ENCODE measurements at regions not wholly inside any gene's neighbourhood (a gene's known extent, or its start where the extent isn't known, plus 50 kb on each side); places are given as distances from the start of the nearest gene placed in this dataset.
"Not testable (repeated sequence)": the region's sequence is repeated elsewhere in the genome, so short reads cannot be mapped to it uniquely, and the experiment has no call there.

- H4K5ac ChIP-seq (ENCODE audit: low read length): no peak overlapping the region
- H3K79me1 ChIP-seq (ENCODE audit: low read length): no peaks in the 10 kb centered on the region
- no peaks in the 10 kb centered on the region for H3K36me3 ChIP-seq (ENCODE audit: control insufficient read depth, insufficient read depth, low read length)
- no peak overlapping the region for H3K4me3 ChIP-seq (ENCODE audit: low read length)
- no peak overlapping the region for H3K9ac ChIP-seq (ENCODE audit: low read length)
- no peak overlapping the region for H3K27ac ChIP-seq (ENCODE audit: low read depth, low read length)
- no peaks in the 10 kb centered on the region for H3K27me3 ChIP-seq (ENCODE audit: insufficient read depth, low read length, poor library complexity)
- no peak overlapping the region for H3K23ac ChIP-seq (ENCODE audit: low read length)
- DNase-seq: no peak
- H3K4ac ChIP-seq (ENCODE audit: low read depth, low read length): no peak overlapping the region
- H3K4me2 ChIP-seq (ENCODE audit: low read length): no peak overlapping the region
- no peak overlapping the region for H3K18ac ChIP-seq (ENCODE audit: low read length)
- H2BK15ac ChIP-seq (replicated peaks; ENCODE audit: low read depth): no peak overlapping the region
- H3K4me1 ChIP-seq (ENCODE audit: control insufficient read depth, low read depth, low read length): no peaks in the 10 kb centered on the region
- H3K79me2 ChIP-seq (ENCODE audit: control insufficient read depth, insufficient read depth, low read length): no peaks in the 10 kb centered on the region
- H4K8ac ChIP-seq (ENCODE audit: low read depth, low read length): no peak overlapping the region
- no peak overlapping the region for H2BK5ac ChIP-seq (ENCODE audit: low read length)
- no CpG with 5 or more reads among the region's 5 CpGs for WGBS (ENCODE audit: extremely low coverage, insufficient coverage, low lambda C conversion rate)
- H3K56ac ChIP-seq (ENCODE audit: low read length): no peak overlapping the region
- no peak overlapping the region for H2AK5ac ChIP-seq (ENCODE audit: low read length)
- H2BK120ac ChIP-seq (ENCODE audit: low read depth, low read length): no peak overlapping the region
Measured at GRCh38 chrX:115419069-115419468, 129.6 kb downstream of the LUZP4 start.

GRCh38 chrX:115423086-115423485, 133.6 kb downstream of the LUZP4 start:
- no peaks in the 10 kb centered on the region for H3K79me1 ChIP-seq (ENCODE audit: low read length)
- H2AK5ac ChIP-seq (ENCODE audit: low read length): no peak overlapping the region
- no peak overlapping the region for H3K23ac ChIP-seq (ENCODE audit: low read length)
- WGBS (ENCODE audit: extremely low coverage, insufficient coverage, low lambda C conversion rate): no CpG with 5 or more reads among the region's 3 CpGs
- no peak for DNase-seq
- no peaks in the 10 kb centered on the region for H3K79me2 ChIP-seq (ENCODE audit: control insufficient read depth, insufficient read depth, low read length)
- H3K4me3 ChIP-seq (ENCODE audit: low read length): no peak overlapping the region
- no peaks in the 10 kb centered on the region for H3K36me3 ChIP-seq (ENCODE audit: control insufficient read depth, insufficient read depth, low read length)
- no peak overlapping the region for H3K56ac ChIP-seq (ENCODE audit: low read length)
- no peaks in the 10 kb centered on the region for H3K27me3 ChIP-seq (ENCODE audit: insufficient read depth, low read length, poor library complexity)
- no peak overlapping the region for H3K4ac ChIP-seq (ENCODE audit: low read depth, low read length)
- no peak overlapping the region for H2BK120ac ChIP-seq (ENCODE audit: low read depth, low read length)
- no peak overlapping the region for H3K9ac ChIP-seq (ENCODE audit: low read length)
- H4K5ac ChIP-seq (ENCODE audit: low read length): no peak overlapping the region
- no peak overlapping the region for H3K4me2 ChIP-seq (ENCODE audit: low read length)
- H3K27ac ChIP-seq (ENCODE audit: low read depth, low read length): no peak overlapping the region
- H3K4me1 ChIP-seq (ENCODE audit: control insufficient read depth, low read depth, low read length): no peaks in the 10 kb centered on the region
- H2BK5ac ChIP-seq (ENCODE audit: low read length): no peak overlapping the region
- H4K8ac ChIP-seq (ENCODE audit: low read depth, low read length): no peak overlapping the region
- H3K18ac ChIP-seq (ENCODE audit: low read length): no peak overlapping the region
- no peak overlapping the region for H2BK15ac ChIP-seq (replicated peaks; ENCODE audit: low read depth)

- no peaks in the 10 kb centered on the region for H3K79me1 ChIP-seq (ENCODE audit: low read length)
- no peak overlapping the region for H3K4ac ChIP-seq (ENCODE audit: low read depth, low read length)
- no peak overlapping the region for H2BK15ac ChIP-seq (replicated peaks; ENCODE audit: low read depth)
- no peak overlapping the region for H2BK5ac ChIP-seq (ENCODE audit: low read length)
- no peak overlapping the region for H3K4me2 ChIP-seq (ENCODE audit: low read length)
- H3K4me1 ChIP-seq (ENCODE audit: control insufficient read depth, low read depth, low read length): no peaks in the 10 kb centered on the region
- H3K27me3 ChIP-seq (ENCODE audit: insufficient read depth, low read length, poor library complexity): no peaks in the 10 kb centered on the region
- no peaks in the 10 kb centered on the region for H3K36me3 ChIP-seq (ENCODE audit: control insufficient read depth, insufficient read depth, low read length)
- no peak overlapping the region for H4K8ac ChIP-seq (ENCODE audit: low read depth, low read length)
- no peak overlapping the region for H3K4me3 ChIP-seq (ENCODE audit: low read length)
- H3K18ac ChIP-seq (ENCODE audit: low read length): no peak overlapping the region
- H3K27ac ChIP-seq (ENCODE audit: low read depth, low read length): no peak overlapping the region
- no peak overlapping the region for H2AK5ac ChIP-seq (ENCODE audit: low read length)
- WGBS (ENCODE audit: extremely low coverage, insufficient coverage, low lambda C conversion rate): no CpG with 5 or more reads among the region's 6 CpGs
- no peaks in the 10 kb centered on the region for H3K79me2 ChIP-seq (ENCODE audit: control insufficient read depth, insufficient read depth, low read length)
- H3K56ac ChIP-seq (ENCODE audit: low read length): no peak overlapping the region
- H4K5ac ChIP-seq (ENCODE audit: low read length): no peak overlapping the region
- H3K9ac ChIP-seq (ENCODE audit: low read length): no peak overlapping the region
- DNase-seq: no peak
- H3K23ac ChIP-seq (ENCODE audit: low read length): no peak overlapping the region
- H2BK120ac ChIP-seq (ENCODE audit: low read depth, low read length): no peak overlapping the region
Measured at GRCh38 chrX:115425359-115425758, 135.6 kb upstream of the PLS3 start.

- H3K27ac ChIP-seq (ENCODE audit: low read depth, low read length): no peak overlapping the region
- no peak overlapping the region for H3K23ac ChIP-seq (ENCODE audit: low read length)
- no peak for DNase-seq
- H3K27me3 ChIP-seq (ENCODE audit: insufficient read depth, low read length, poor library complexity): no peaks in the 10 kb centered on the region
- no peak overlapping the region for H4K5ac ChIP-seq (ENCODE audit: low read length)
- H2AK5ac ChIP-seq (ENCODE audit: low read length): no peak overlapping the region
- no peak overlapping the region for H2BK15ac ChIP-seq (replicated peaks; ENCODE audit: low read depth)
- no peak overlapping the region for H3K9ac ChIP-seq (ENCODE audit: low read length)
- H3K36me3 ChIP-seq (ENCODE audit: control insufficient read depth, insufficient read depth, low read length): no peaks in the 10 kb centered on the region
- H3K4me3 ChIP-seq (ENCODE audit: low read length): no peak overlapping the region
- no peak overlapping the region for H3K4me2 ChIP-seq (ENCODE audit: low read length)
- no CpG with 5 or more reads among the region's 2 CpGs for WGBS (ENCODE audit: extremely low coverage, insufficient coverage, low lambda C conversion rate)
- H3K4me1 ChIP-seq (ENCODE audit: control insufficient read depth, low read depth, low read length): no peaks in the 10 kb centered on the region
- no peak overlapping the region for H4K8ac ChIP-seq (ENCODE audit: low read depth, low read length)
- no peak overlapping the region for H3K56ac ChIP-seq (ENCODE audit: low read length)
- no peak overlapping the region for H2BK120ac ChIP-seq (ENCODE audit: low read depth, low read length)
- no peaks in the 10 kb centered on the region for H3K79me1 ChIP-seq (ENCODE audit: low read length)
- no peak overlapping the region for H2BK5ac ChIP-seq (ENCODE audit: low read length)
- no peak overlapping the region for H3K18ac ChIP-seq (ENCODE audit: low read length)
- no peaks in the 10 kb centered on the region for H3K79me2 ChIP-seq (ENCODE audit: control insufficient read depth, insufficient read depth, low read length)
- H3K4ac ChIP-seq (ENCODE audit: low read depth, low read length): no peak overlapping the region
Measured at GRCh38 chrX:115427861-115428410, 133.0 kb upstream of the PLS3 start.

- not testable (repeated sequence) for H2BK120ac ChIP-seq (ENCODE audit: low read depth, low read length); H3K4me1 ChIP-seq (ENCODE audit: control insufficient read depth, low read depth, low read length); H3K4ac ChIP-seq (ENCODE audit: low read depth, low read length); H3K79me2 ChIP-seq (ENCODE audit: control insufficient read depth, insufficient read depth, low read length); H3K79me1 ChIP-seq (ENCODE audit: low read length); H3K4me2 ChIP-seq (ENCODE audit: low read length); H3K9ac ChIP-seq (ENCODE audit: low read length); H3K18ac ChIP-seq (ENCODE audit: low read length); H2BK15ac ChIP-seq (replicated peaks; ENCODE audit: low read depth); DNase-seq; H4K8ac ChIP-seq (ENCODE audit: low read depth, low read length); H2BK5ac ChIP-seq (ENCODE audit: low read length); H3K23ac ChIP-seq (ENCODE audit: low read length); H3K27me3 ChIP-seq (ENCODE audit: insufficient read depth, low read length, poor library complexity); H4K5ac ChIP-seq (ENCODE audit: low read length); H2AK5ac ChIP-seq (ENCODE audit: low read length); H3K27ac ChIP-seq (ENCODE audit: low read depth, low read length); H3K4me3 ChIP-seq (ENCODE audit: low read length); H3K36me3 ChIP-seq (ENCODE audit: control insufficient read depth, insufficient read depth, low read length); H3K56ac ChIP-seq (ENCODE audit: low read length)
- WGBS (ENCODE audit: extremely low coverage, insufficient coverage, low lambda C conversion rate): no CpG with 5 or more reads among the region's 7 CpGs
Measured at GRCh38 chrX:115434834-115435233, 126.1 kb upstream of the PLS3 start.

GRCh38 chrX:115437841-115438595, 123.0 kb upstream of the PLS3 start:
- H2BK120ac ChIP-seq (ENCODE audit: low read depth, low read length): no peak overlapping the region
- no peak for DNase-seq
- no peak overlapping the region for H3K27ac ChIP-seq (ENCODE audit: low read depth, low read length)
- H3K9ac ChIP-seq (ENCODE audit: low read length): no peak overlapping the region
- H3K4ac ChIP-seq (ENCODE audit: low read depth, low read length): no peak overlapping the region
- no peak overlapping the region for H4K5ac ChIP-seq (ENCODE audit: low read length)
- no peak overlapping the region for H3K18ac ChIP-seq (ENCODE audit: low read length)
- no peaks in the 10 kb centered on the region for H3K79me1 ChIP-seq (ENCODE audit: low read length)
- H3K4me2 ChIP-seq (ENCODE audit: low read length): no peak overlapping the region
- H3K4me1 ChIP-seq (ENCODE audit: control insufficient read depth, low read depth, low read length): no peaks in the 10 kb centered on the region
- H4K8ac ChIP-seq (ENCODE audit: low read depth, low read length): no peak overlapping the region
- no peak overlapping the region for H2BK15ac ChIP-seq (replicated peaks; ENCODE audit: low read depth)
- H3K23ac ChIP-seq (ENCODE audit: low read length): no peak overlapping the region
- H2BK5ac ChIP-seq (ENCODE audit: low read length): no peak overlapping the region
- H3K4me3 ChIP-seq (ENCODE audit: low read length): no peak overlapping the region
- no CpG with 5 or more reads among the region's 5 CpGs for WGBS (ENCODE audit: extremely low coverage, insufficient coverage, low lambda C conversion rate)
- no peaks in the 10 kb centered on the region for H3K79me2 ChIP-seq (ENCODE audit: control insufficient read depth, insufficient read depth, low read length)
- H3K36me3 ChIP-seq (ENCODE audit: control insufficient read depth, insufficient read depth, low read length): no peaks in the 10 kb centered on the region
- no peak overlapping the region for H2AK5ac ChIP-seq (ENCODE audit: low read length)
- no peaks in the 10 kb centered on the region for H3K27me3 ChIP-seq (ENCODE audit: insufficient read depth, low read length, poor library complexity)
- no peak overlapping the region for H3K56ac ChIP-seq (ENCODE audit: low read length)

All from mesendoderm (in vitro differentiated cells).